Right lobe of liver (tissue), 4 donors: ENCODE measurements at regions not wholly inside any gene's neighbourhood (a gene's known extent, or its start where the extent isn't known, plus 50 kb on each side); places are given as distances from the start of the nearest gene placed in this dataset.

ENCODE experiments used
- CTCF ChIP-seq, 4 donors: fragments of 200-600 bp in 3 of 4; fragments of 450-650 bp in 1 of 4; IDR thresholded peaks; one replicate each; pipeline versions ENCODE4 v1.5.1 to v1.8.0; 2016 to 2022; ENCODE audit warnings: antibody characterized with exemption in 4 of 4, mild to moderate bottlenecking in 2 of 4
- POLR2A ChIP-seq: fragments of 450-650 bp; IDR thresholded peaks from one replicate; pipeline ENCODE4 v1.6.1; 2017; ENCODE audit warnings: antibody characterized with exemption, mild to moderate bottlenecking
- donor health status: DM: no; HTN: no; CAD: no.
- donor health status: DM: no; HTN: no; CAD: no.
- donor health status: DM: no; HTN: yes; CAD: no.

- TF ChIP-seq POLR2A (no peak), CTCF (IDR thresholded peaks at IDR 0.05) (no peak)
Measured at GRCh38 chr10:29843143-29843542, 208.4 kb upstream of the SVIL start.
